ENCODE measurements at regions not wholly inside any gene's neighbourhood (a gene's known extent, or its start where the extent isn't known, plus 50 kb on each side); places are given as distances from the start of the nearest gene placed in this dataset.

DNA sequence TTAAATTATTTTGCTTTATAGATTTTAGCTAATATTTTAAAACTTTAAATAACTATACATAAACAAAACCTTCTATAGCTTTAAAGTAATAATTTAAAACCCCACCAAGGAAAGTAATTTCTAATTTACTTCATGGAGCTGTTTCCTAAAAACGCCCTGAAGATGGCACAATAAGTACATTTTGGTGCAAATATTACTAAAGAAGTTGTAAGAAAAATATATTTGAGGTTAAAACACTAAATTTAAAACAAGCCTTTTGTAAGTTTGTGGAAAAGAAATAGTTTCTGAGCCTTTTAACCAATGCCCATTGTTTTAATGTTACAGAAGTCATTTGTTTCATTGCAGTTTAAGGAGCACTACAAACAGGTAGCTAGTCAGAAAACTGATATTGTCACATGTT is 137.4 kb upstream of the AGA start:
- TF ChIP-seq, protein P1, sequence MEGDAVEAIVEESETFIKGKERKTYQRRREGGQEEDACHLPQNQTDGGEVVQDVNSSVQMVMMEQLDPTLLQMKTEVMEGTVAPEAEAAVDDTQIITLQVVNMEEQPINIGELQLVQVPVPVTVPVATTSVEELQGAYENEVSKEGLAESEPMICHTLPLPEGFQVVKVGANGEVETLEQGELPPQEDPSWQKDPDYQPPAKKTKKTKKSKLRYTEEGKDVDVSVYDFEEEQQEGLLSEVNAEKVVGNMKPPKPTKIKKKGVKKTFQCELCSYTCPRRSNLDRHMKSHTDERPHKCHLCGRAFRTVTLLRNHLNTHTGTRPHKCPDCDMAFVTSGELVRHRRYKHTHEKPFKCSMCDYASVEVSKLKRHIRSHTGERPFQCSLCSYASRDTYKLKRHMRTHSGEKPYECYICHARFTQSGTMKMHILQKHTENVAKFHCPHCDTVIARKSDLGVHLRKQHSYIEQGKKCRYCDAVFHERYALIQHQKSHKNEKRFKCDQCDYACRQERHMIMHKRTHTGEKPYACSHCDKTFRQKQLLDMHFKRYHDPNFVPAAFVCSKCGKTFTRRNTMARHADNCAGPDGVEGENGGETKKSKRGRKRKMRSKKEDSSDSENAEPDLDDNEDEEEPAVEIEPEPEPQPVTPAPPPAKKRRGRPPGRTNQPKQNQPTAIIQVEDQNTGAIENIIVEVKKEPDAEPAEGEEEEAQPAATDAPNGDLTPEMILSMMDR (IDR thresholded peaks at IDR 0.05) = no peak
- TF ChIP-seq POLR2A (IDR thresholded peaks at IDR 0.05) (no peak), POLR2AphosphoS5 (IDR thresholded peaks at IDR 0.05; ENCODE audit: insufficient read depth in 1 of 2, low read depth in 1 of 2) (no peak)

All from vagina (tissue), 2 donors.